ENCODE measurements at regions not wholly inside any gene's neighbourhood (a gene's known extent, or its start where the extent isn't known, plus 50 kb on each side); places are given as distances from the start of the nearest gene placed in this dataset.

- H3K36me3 ChIP-seq (ENCODE audit: insufficient read depth, low read length) = no peaks in the 10 kb centered on the region
- Mint-ChIP-seq H3K27ac (no peak overlapping the region), H3K9me3 (no peaks in the 10 kb centered on the region), H3K4me1 (no peaks in the 10 kb centered on the region), H3K27me3 (peaks cover 0 to 2% of the 10 kb centered on the region in 2 donors), H3K36me3 (no peaks in the 10 kb centered on the region), H3K4me3 (no peak overlapping the region)
- no peak overlapping the region for H3K27ac ChIP-seq (ENCODE audit: low read depth, low read length)
- H3K4me3 ChIP-seq (ENCODE audit: low read length) = no peak overlapping the region
- CTCF ChIA-PET = no interaction called here
- H3K4me1 ChIP-seq (ENCODE audit: insufficient read depth, low read length) = no peaks in the 10 kb centered on the region
- POLR2A ChIA-PET = no interaction called here
- no peaks in the 10 kb centered on the region for H3K27me3 ChIP-seq (ENCODE audit: insufficient read depth, low read length, poor library complexity, severe bottlenecking)
- DNase-seq = no peak
- H3K9me3 ChIP-seq (ENCODE audit: low read length) = no peaks in the 10 kb centered on the region
Measured at GRCh38 chr18:11517704-11518103, 91.7 kb upstream of the SLC35G4 start.

GRCh38 chr18:11516751-11517503 is 92.5 kb upstream of the SLC35G4 start:
- H3K27ac ChIP-seq (ENCODE audit: low read depth, low read length) = no peak overlapping the region
- CTCF ChIA-PET = no interaction called here
- POLR2A ChIA-PET = no interaction called here

GRCh38 chr18:11514267-11514666 is 95.1 kb upstream of the SLC35G4 start:
- no peak overlapping the region for H3K4me3 Mint-ChIP-seq
- H3K27me3 ChIP-seq (ENCODE audit: insufficient read depth, low read length, poor library complexity, severe bottlenecking) = no peaks in the 10 kb centered on the region
- no peak for DNase-seq
- POLR2A ChIA-PET = no interaction called here
- H3K9me3 Mint-ChIP-seq = no peaks in the 10 kb centered on the region
- no peaks in the 10 kb centered on the region for H3K36me3 ChIP-seq (ENCODE audit: insufficient read depth, low read length)
- no peaks in the 10 kb centered on the region for H3K27me3 Mint-ChIP-seq
- H3K27ac ChIP-seq (ENCODE audit: low read depth, low read length) = no peak overlapping the region
- no peak overlapping the region for H3K27ac Mint-ChIP-seq
- CTCF ChIA-PET = no interaction called here
- no peaks in the 10 kb centered on the region for H3K4me1 ChIP-seq (ENCODE audit: insufficient read depth, low read length)
- H3K36me3 Mint-ChIP-seq = no peaks in the 10 kb centered on the region
- H3K4me3 ChIP-seq (ENCODE audit: low read length) = no peak overlapping the region
- no peaks in the 10 kb centered on the region for H3K9me3 ChIP-seq (ENCODE audit: low read length)
- H3K4me1 Mint-ChIP-seq = peaks cover 0 to 9% (median 0%) of the 10 kb centered on the region in 3 donors

More at GRCh38 chr18:11516751-11517503, 92.5 kb upstream of the SLC35G4 start:
- Mint-ChIP-seq H3K4me3 (no peak overlapping the region), H3K4me1 (peaks cover 0 to 3% (median 0%) of the 10 kb centered on the region in 3 donors), H3K27me3 (peaks cover 0 to 2% of the 10 kb centered on the region in 2 donors), H3K27ac (no peak overlapping the region), H3K36me3 (no peaks in the 10 kb centered on the region), H3K9me3 (no peaks in the 10 kb centered on the region)
- Histone ChIP-seq H3K27me3 (ENCODE audit: insufficient read depth, low read length, poor library complexity, severe bottlenecking) (no peaks in the 10 kb centered on the region), H3K4me1 (ENCODE audit: insufficient read depth, low read length) (no peaks in the 10 kb centered on the region), H3K4me3 (ENCODE audit: low read length) (no peak overlapping the region), H3K9me3 (ENCODE audit: low read length) (no peaks in the 10 kb centered on the region), H3K36me3 (ENCODE audit: insufficient read depth, low read length) (no peaks in the 10 kb centered on the region)
- no peak for DNase-seq

GRCh38 chr18:11512096-11513025 is 97.0 kb upstream of the SLC35G4 start:
- no peaks in the 10 kb centered on the region for H3K36me3 ChIP-seq (ENCODE audit: insufficient read depth, low read length)
- no peaks in the 10 kb centered on the region for H3K4me1 ChIP-seq (ENCODE audit: insufficient read depth, low read length)
- no peaks in the 10 kb centered on the region for H3K27me3 Mint-ChIP-seq
- no peak overlapping the region for H3K4me3 ChIP-seq (ENCODE audit: low read length)
- H3K36me3 Mint-ChIP-seq = no peaks in the 10 kb centered on the region
- no peaks in the 10 kb centered on the region for H3K9me3 ChIP-seq (ENCODE audit: low read length)
- no peak overlapping the region for H3K27ac Mint-ChIP-seq
- H3K9me3 Mint-ChIP-seq = peaks cover 0 to 2% (median 0%) of the 10 kb centered on the region in 5 donors
- no peaks in the 10 kb centered on the region for H3K27me3 ChIP-seq (ENCODE audit: insufficient read depth, low read length, poor library complexity, severe bottlenecking)
- no peak for DNase-seq
- no peak overlapping the region for H3K27ac ChIP-seq (ENCODE audit: low read depth, low read length)
- POLR2A ChIA-PET = no interaction called here
- CTCF ChIA-PET = no interaction called here
- no peak overlapping the region for H3K4me3 Mint-ChIP-seq
- peaks cover 0 to 9% (median 0%) of the 10 kb centered on the region in 3 donors for H3K4me1 Mint-ChIP-seq

- Histone ChIP-seq H3K27me3 (ENCODE audit: insufficient read depth, low read length, poor library complexity, severe bottlenecking) (no peaks in the 10 kb centered on the region), H3K36me3 (ENCODE audit: insufficient read depth, low read length) (no peaks in the 10 kb centered on the region), H3K4me3 (ENCODE audit: low read length) (no peak overlapping the region), H3K4me1 (ENCODE audit: insufficient read depth, low read length) (no peaks in the 10 kb centered on the region), H3K27ac (ENCODE audit: low read depth, low read length) (no peak overlapping the region), H3K9me3 (ENCODE audit: low read length) (no peaks in the 10 kb centered on the region)
- Mint-ChIP-seq H3K4me3 (no peak overlapping the region), H3K36me3 (no peaks in the 10 kb centered on the region), H3K9me3 (peaks cover 0 to 2% (median 0%) of the 10 kb centered on the region in 5 donors), H3K4me1 (peaks cover 0 to 9% (median 0%) of the 10 kb centered on the region in 3 donors), H3K27me3 (no peaks in the 10 kb centered on the region), H3K27ac (no peak overlapping the region)
- ChIA-PET POLR2A (no interaction called here), CTCF (no interaction called here)
- no peak for DNase-seq
Measured at GRCh38 chr18:11511434-11512095, 97.8 kb upstream of the SLC35G4 start.

GRCh38 chr18:11506856-11507255 is 102.5 kb upstream of the SLC35G4 start:
- H3K27me3 Mint-ChIP-seq = peaks cover 0 to 4% of the 10 kb centered on the region in 2 donors

GRCh38 chr18:11505993-11506392 is 103.4 kb upstream of the SLC35G4 start:
- no peaks in the 10 kb centered on the region for H3K9me3 ChIP-seq (ENCODE audit: low read length)
- peaks cover 0 to 4% of the 10 kb centered on the region in 2 donors for H3K27me3 Mint-ChIP-seq
- no peaks in the 10 kb centered on the region for H3K4me1 Mint-ChIP-seq
- no peak overlapping the region for H3K4me3 Mint-ChIP-seq
- H3K27ac ChIP-seq (ENCODE audit: low read depth, low read length) = no peak overlapping the region
- no peak overlapping the region for H3K4me3 ChIP-seq (ENCODE audit: low read length)
- H3K36me3 Mint-ChIP-seq = no peaks in the 10 kb centered on the region
- peaks cover 0 to 2% (median 0%) of the 10 kb centered on the region in 5 donors for H3K9me3 Mint-ChIP-seq
- H3K36me3 ChIP-seq (ENCODE audit: insufficient read depth, low read length) = no peaks in the 10 kb centered on the region
- CTCF ChIA-PET = no interaction called here
- H3K27ac Mint-ChIP-seq = no peak overlapping the region
- no peaks in the 10 kb centered on the region for H3K27me3 ChIP-seq (ENCODE audit: insufficient read depth, low read length, poor library complexity, severe bottlenecking)
- H3K4me1 ChIP-seq (ENCODE audit: insufficient read depth, low read length) = no peaks in the 10 kb centered on the region
- POLR2A ChIA-PET = no interaction called here
- no peak for DNase-seq

More at GRCh38 chr18:11506856-11507255, 102.5 kb upstream of the SLC35G4 start:
- Mint-ChIP-seq H3K27ac (no peak overlapping the region), H3K9me3 (peaks cover 0 to 2% (median 0%) of the 10 kb centered on the region in 5 donors), H3K4me1 (peaks cover 0 to 5% (median 0%) of the 10 kb centered on the region in 3 donors), H3K4me3 (no peak overlapping the region), H3K36me3 (no peaks in the 10 kb centered on the region)
- H3K4me1 ChIP-seq (ENCODE audit: insufficient read depth, low read length) = no peaks in the 10 kb centered on the region
- CTCF ChIA-PET = no interaction called here
- H3K4me3 ChIP-seq (ENCODE audit: low read length) = no peak overlapping the region
- POLR2A ChIA-PET = no interaction called here
- H3K27ac ChIP-seq (ENCODE audit: low read depth, low read length) = no peak overlapping the region
- H3K36me3 ChIP-seq (ENCODE audit: insufficient read depth, low read length) = no peaks in the 10 kb centered on the region
- H3K27me3 ChIP-seq (ENCODE audit: insufficient read depth, low read length, poor library complexity, severe bottlenecking) = no peaks in the 10 kb centered on the region
- no peaks in the 10 kb centered on the region for H3K9me3 ChIP-seq (ENCODE audit: low read length)
- DNase-seq = no peak

GRCh38 chr18:11504962-11505361 is 104.4 kb upstream of the SLC35G4 start:
- CTCF ChIA-PET = no interaction called here
- H3K9me3 Mint-ChIP-seq = peaks cover 0 to 2% (median 0%) of the 10 kb centered on the region in 5 donors

More at GRCh38 chr18:11504962-11505361, 104.4 kb upstream of the SLC35G4 start:
- Histone ChIP-seq H3K27me3 (ENCODE audit: insufficient read depth, low read length, poor library complexity, severe bottlenecking) (no peaks in the 10 kb centered on the region), H3K27ac (ENCODE audit: low read depth, low read length) (no peak overlapping the region), H3K4me3 (ENCODE audit: low read length) (no peak overlapping the region), H3K4me1 (ENCODE audit: insufficient read depth, low read length) (no peaks in the 10 kb centered on the region), H3K9me3 (ENCODE audit: low read length) (no peaks in the 10 kb centered on the region), H3K36me3 (ENCODE audit: insufficient read depth, low read length) (no peaks in the 10 kb centered on the region)
- POLR2A ChIA-PET = no interaction called here
- Mint-ChIP-seq H3K36me3 (no peaks in the 10 kb centered on the region), H3K27me3 (peaks cover 1 to 4% of the 10 kb centered on the region in 2 donors), H3K4me1 (no peaks in the 10 kb centered on the region), H3K4me3 (no peak overlapping the region), H3K27ac (no peak overlapping the region)
- no peak for DNase-seq
